ENCODE measurements at regions not wholly inside any gene's neighbourhood (a gene's known extent, or its start where the extent isn't known, plus 50 kb on each side); places are given as distances from the start of the nearest gene placed in this dataset.

DNA sequence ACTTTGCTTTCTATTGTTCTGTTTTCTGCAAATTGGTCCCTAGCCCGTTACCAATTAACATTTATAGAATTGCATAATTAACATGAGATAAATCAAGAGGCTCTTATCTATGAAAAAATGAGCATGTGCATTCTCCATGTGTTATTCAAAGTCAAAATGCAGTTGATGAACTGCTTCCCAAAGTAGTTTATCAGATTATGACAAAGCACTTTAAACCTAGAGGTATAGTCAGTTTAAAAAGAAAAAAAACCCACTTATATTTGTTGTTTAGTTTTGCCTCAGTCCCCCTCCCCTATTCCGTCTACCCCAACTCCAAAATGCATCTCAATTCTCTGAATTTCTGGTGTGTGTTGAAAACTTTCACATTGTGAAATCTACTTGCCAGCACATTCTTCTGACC, 119.5 kb downstream of the ATXN3L start:
- no peak overlapping the region for H3K4me3 ChIP-seq (ENCODE audit: low read depth, low read length)
- DNase-seq (ENCODE audit: low read depth), result no peak
- TF ChIP-seq, protein P1, sequence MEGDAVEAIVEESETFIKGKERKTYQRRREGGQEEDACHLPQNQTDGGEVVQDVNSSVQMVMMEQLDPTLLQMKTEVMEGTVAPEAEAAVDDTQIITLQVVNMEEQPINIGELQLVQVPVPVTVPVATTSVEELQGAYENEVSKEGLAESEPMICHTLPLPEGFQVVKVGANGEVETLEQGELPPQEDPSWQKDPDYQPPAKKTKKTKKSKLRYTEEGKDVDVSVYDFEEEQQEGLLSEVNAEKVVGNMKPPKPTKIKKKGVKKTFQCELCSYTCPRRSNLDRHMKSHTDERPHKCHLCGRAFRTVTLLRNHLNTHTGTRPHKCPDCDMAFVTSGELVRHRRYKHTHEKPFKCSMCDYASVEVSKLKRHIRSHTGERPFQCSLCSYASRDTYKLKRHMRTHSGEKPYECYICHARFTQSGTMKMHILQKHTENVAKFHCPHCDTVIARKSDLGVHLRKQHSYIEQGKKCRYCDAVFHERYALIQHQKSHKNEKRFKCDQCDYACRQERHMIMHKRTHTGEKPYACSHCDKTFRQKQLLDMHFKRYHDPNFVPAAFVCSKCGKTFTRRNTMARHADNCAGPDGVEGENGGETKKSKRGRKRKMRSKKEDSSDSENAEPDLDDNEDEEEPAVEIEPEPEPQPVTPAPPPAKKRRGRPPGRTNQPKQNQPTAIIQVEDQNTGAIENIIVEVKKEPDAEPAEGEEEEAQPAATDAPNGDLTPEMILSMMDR (IDR thresholded peaks at IDR 0.05; ENCODE audit: insufficient read depth, low read depth, low read length), result no peak

DNA sequence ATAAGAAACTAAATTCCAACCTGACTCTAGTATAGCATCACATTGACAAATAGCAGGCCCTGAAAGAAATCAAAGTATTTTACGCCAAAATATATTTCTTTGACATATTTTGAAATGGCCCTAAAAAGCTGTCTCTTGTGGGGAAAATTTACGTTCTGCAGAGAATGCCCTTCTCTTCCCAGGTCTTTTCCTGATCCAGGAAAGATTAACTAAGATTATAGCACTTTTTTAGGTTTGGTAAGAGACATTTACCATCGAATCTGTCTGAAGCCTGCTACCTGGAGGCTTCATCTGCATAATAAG, 121.1 kb downstream of the ATXN3L start:
- DNase-seq (ENCODE audit: low read depth), result no peak
- H3K4me3 ChIP-seq (ENCODE audit: low read depth, low read length), result no peak overlapping the region
- TF ChIP-seq, protein P1 (IDR thresholded peaks at IDR 0.05; ENCODE audit: insufficient read depth, low read depth, low read length), result no peak

DNA sequence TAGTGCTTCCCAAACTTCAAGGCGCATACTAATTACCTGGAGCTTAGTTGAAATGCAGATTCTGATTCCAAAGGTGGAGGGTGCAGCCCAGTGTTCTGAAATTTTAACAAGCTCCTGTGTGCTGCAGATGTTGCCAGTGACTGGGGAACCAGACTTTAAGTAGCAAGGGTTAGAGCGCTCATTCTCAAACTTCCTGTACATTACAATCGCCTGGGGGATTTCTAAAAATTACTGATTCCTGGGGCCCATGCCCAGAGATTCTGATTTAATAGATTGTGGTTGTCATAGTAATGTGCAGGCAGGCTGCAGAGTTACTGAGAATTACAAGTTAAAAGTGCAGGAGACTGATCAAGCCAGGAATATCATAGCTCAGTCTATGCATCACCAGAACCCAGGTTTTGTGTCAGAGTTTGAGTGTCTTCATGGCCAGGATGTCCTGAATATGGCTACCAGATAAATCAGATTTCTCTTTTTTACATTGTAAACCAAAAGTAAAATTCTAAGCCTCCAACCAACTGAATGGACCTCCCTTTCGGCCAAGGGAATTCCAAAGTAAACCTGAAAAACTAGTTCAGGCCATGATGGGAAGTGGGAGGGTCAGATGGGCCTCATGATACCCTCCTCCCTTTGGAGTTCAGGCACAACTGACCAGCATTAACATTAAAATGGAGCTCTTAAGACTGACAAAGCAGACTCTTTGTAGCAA, 121.6 kb downstream of the ATXN3L start:
- no peak overlapping the region for H3K4me3 ChIP-seq (ENCODE audit: low read depth, low read length)
- TF ChIP-seq, protein P1 (IDR thresholded peaks at IDR 0.05; ENCODE audit: insufficient read depth, low read depth, low read length), result no peak
- DNase-seq (ENCODE audit: low read depth), result no peak

DNA sequence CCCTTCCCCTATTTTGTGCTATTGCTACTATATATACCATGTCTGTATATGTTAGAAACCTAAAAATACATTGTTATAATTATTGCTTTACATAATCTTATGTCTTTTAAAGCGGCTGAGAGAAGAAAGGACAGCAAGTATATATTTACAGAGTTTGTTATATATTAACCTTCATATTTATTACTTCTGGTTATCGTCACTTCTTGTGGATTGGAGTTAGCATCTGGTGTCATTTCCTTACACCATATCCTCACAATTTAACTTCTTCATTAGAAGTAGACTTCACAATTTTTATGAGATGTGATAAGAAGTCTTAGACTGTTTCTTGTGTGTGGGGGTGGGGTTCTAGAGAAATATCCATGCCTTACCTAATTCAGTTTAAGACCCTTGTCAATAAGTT, 123.1 kb downstream of the ATXN3L start:
- TF ChIP-seq, protein P1 (IDR thresholded peaks at IDR 0.05; ENCODE audit: insufficient read depth, low read depth, low read length), result no peak
- no peak overlapping the region for H3K4me3 ChIP-seq (ENCODE audit: low read depth, low read length)
- no peak for DNase-seq (ENCODE audit: low read depth)

DNA sequence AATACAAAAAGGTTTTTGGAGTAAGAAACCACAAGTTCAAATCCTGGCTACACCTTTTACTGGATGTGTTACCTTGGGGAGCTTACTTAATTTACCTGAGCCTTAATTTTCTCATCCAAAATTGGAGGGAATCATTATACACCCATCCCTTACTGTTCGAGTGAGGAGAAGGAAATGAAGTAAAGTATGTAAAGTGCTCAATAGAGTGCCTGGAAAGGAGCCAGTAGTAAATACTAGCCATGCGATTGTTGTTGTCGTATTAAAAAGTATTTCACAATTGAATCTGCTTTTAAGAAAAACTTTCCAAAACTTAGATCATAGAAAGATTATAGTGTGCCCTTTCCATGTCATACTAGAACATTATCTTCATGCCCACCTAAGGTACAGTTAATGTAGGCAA, 124.5 kb downstream of the ATXN3L start:
- TF ChIP-seq, protein P1 (IDR thresholded peaks at IDR 0.05; ENCODE audit: insufficient read depth, low read depth, low read length), result no peak
- no peak for DNase-seq (ENCODE audit: low read depth)
- H3K4me3 ChIP-seq (ENCODE audit: low read depth, low read length), result no peak overlapping the region

DNA sequence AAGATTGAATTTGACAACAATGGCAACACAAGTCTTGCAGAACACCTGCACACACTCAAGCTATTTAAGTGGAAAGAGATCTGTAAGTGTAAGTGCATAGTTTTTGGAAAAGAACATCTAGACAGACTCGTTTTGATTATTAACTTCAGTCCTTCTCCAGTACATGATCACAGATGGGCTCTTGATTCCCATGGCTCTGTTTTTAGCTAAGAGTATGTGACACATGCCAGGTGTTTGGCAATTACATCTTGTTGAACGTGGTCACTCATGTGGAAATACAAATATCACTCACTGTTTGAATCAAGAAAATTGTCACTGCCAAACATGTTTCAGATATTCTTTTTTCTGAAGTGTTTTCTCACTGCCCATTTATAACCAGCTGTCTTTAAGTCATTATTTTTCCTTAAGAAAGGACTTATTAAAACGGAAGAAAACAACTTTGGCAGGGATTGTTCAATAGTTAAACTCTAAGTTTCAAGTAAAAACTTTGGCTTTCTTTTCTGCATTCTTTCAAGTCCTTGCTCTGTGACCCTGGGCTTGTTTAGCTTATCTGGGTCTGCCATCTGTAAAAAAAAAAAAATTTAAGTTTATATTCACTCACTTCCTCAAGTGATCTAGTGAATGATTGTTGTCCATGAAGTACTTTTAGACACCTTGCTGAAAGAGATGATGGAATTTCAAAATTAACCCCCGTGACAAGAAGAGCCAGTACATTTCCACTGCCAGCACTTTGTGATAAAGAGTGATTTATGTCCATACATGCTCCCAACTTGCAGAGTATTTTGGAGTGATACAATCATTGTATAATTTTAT, 125.4 kb downstream of the ATXN3L start:
- DNase-seq (ENCODE audit: low read depth), result peak; percentile 27
- no peak overlapping the region for H3K4me3 ChIP-seq (ENCODE audit: low read depth, low read length)
- TF ChIP-seq, protein P1 (IDR thresholded peaks at IDR 0.05; ENCODE audit: insufficient read depth, low read depth, low read length), result no peak
